GM20000 (cell line): ENCODE measurements at regions not wholly inside any gene's neighbourhood (a gene's known extent, or its start where the extent isn't known, plus 50 kb on each side); places are given as distances from the start of the nearest gene placed in this dataset.

Source experiments
- DNase-seq: peaks from one replicate; pipeline ENCODE4 v3.0.0; 2012; ENCODE audit warnings: low spot score
- CTCF ChIP-seq: IDR thresholded peaks from 2 replicates; pipeline ENCODE4 v1.5.1; 2012; ENCODE audit warnings: mild to moderate bottlenecking, control low read depth; ENCODE audit errors: extremely low read depth, missing control alignments

GRCh38 chr4:180993244-180993836 is 1249.9 kb upstream of the TENM3 start:
- DNase-seq, result no peak

GRCh38 chr4:180994722-180995121 is 1248.5 kb upstream of the TENM3 start:
- DNase-seq, result no peak
- TF ChIP-seq CTCF, result no peak

More at GRCh38 chr4:180993244-180993836, 1249.9 kb upstream of the TENM3 start:
- no peak for TF ChIP-seq CTCF

- no peak for DNase-seq
- TF ChIP-seq CTCF, result no peak
Measured at GRCh38 chr4:180999217-180999616, 1244.0 kb upstream of the TENM3 start.

GRCh38 chr4:181004056-181004455 is 1239.1 kb upstream of the TENM3 start:
- TF ChIP-seq CTCF, result no peak

GRCh38 chr4:181006499-181007260 is 1236.5 kb upstream of the TENM3 start:
- no peak for DNase-seq
- no peak for TF ChIP-seq CTCF

More at GRCh38 chr4:181004056-181004455, 1239.1 kb upstream of the TENM3 start:
- no peak for DNase-seq

GRCh38 chr4:181007751-181008150 is 1235.5 kb upstream of the TENM3 start:
- DNase-seq, result no peak
- no peak for TF ChIP-seq CTCF

- no peak for DNase-seq
Measured at GRCh38 chr4:181008164-181008563, 1235.0 kb upstream of the TENM3 start.

More at GRCh38 chr4:181008164-181008563, 1235.0 kb upstream of the TENM3 start:
- TF ChIP-seq CTCF, result no peak
